NCI-H2081 treated with DMSO at 0.1 percent for 48 hours (cell line): ENCODE measurements at regions not wholly inside any gene's neighbourhood (a gene's known extent, or its start where the extent isn't known, plus 50 kb on each side); places are given as distances from the start of the nearest gene placed in this dataset.

Experiments used
- DNase-seq: peaks from one replicate; lab custom pipeline; 2025; lab: John Stamatoyannopoulos, UW

GRCh38 chr14:49971156-49972130 is 78.6 kb downstream of the ARF6 start:
- DNase-seq, result no peak

- DNase-seq, result peak; percentile 49
These were observed 79.3 kb downstream of the ARF6 start for GRCh38 chr14:49972131-49972671.

GRCh38 chr14:49972823-49973222 is 79.9 kb downstream of the ARF6 start:
- no peak for DNase-seq

- no peak for DNase-seq
These were observed 82.4 kb downstream of the ARF6 start for GRCh38 chr14:49975276-49975675.

GRCh38 chr14:49975799-49976198 is 82.9 kb downstream of the ARF6 start:
- DNase-seq, result no peak

GRCh38 chr14:49977126-49977841 is 84.4 kb downstream of the ARF6 start:
- no peak for DNase-seq

GRCh38 chr14:49980027-49980426 is 87.1 kb downstream of the ARF6 start:
- DNase-seq, result no peak

- DNase-seq, result no peak
These were observed 89.2 kb downstream of the ARF6 start for GRCh38 chr14:49982082-49982481.

GRCh38 chr14:49982501-49982951 is 89.6 kb downstream of the ARF6 start:
- no peak for DNase-seq

GRCh38 chr14:49984424-49984823 is 91.5 kb downstream of the ARF6 start:
- DNase-seq, result no peak

GRCh38 chr14:49986343-49987014 is 93.6 kb downstream of the ARF6 start:
- DNase-seq, result no peak

- DNase-seq, result no peak
These were observed 95.5 kb downstream of the ARF6 start for GRCh38 chr14:49988080-49988990.

- no peak for DNase-seq
These were observed 97.1 kb downstream of the ARF6 start for GRCh38 chr14:49989966-49990365.

- DNase-seq, result no peak
These were observed 98.6 kb downstream of the ARF6 start for GRCh38 chr14:49991491-49991890.

- DNase-seq, result no peak
These were observed 99.2 kb downstream of the ARF6 start for GRCh38 chr14:49992036-49992435.

GRCh38 chr14:49992448-49992847 is 99.6 kb downstream of the ARF6 start:
- no peak for DNase-seq

- DNase-seq, result no peak
These were observed 100.0 kb downstream of the ARF6 start for GRCh38 chr14:49992901-49993339.

GRCh38 chr14:49993565-49993964 is 100.7 kb downstream of the ARF6 start:
- DNase-seq, result no peak

GRCh38 chr14:49994951-49995561 is 102.2 kb downstream of the ARF6 start:
- DNase-seq, result no peak

GRCh38 chr14:49997991-49998390 is 105.1 kb downstream of the ARF6 start:
- no peak for DNase-seq
